Vagina (tissue), 2 donors: ENCODE measurements at regions not wholly inside any gene's neighbourhood (a gene's known extent, or its start where the extent isn't known, plus 50 kb on each side); places are given as distances from the start of the nearest gene placed in this dataset.

Source experiments
- DNase-seq, 2 donors: peaks; one replicate each; pipeline ENCODE4 v3.0.0-alpha.2; 2017; ENCODE audit errors: extremely low spot score in 2 of 2
- H3K27ac ChIP-seq: fragments of 200-600 bp; sonication (generic); one replicate; pipeline ENCODE4 v1.5.1; 2019
- H3K27me3 ChIP-seq: fragments of 200-600 bp; sonication (generic); one replicate; pipeline ENCODE4 v1.5.1; 2019
- H3K36me3 ChIP-seq, 2 donors: fragments of 200-600 bp; sonication (generic); one replicate each; pipeline ENCODE4 v1.5.1; 2017 to 2019
- H3K4me1 ChIP-seq: fragments of 200-600 bp; sonication (generic); one replicate; pipeline ENCODE4 v1.5.1; 2019
- H3K4me3 ChIP-seq, 2 donors: fragments of 200-600 bp; sonication (generic); 1 replicate in 1 of 2; 2 replicates in 1 of 2; pipeline ENCODE4 v1.5.1; 2016 to 2019
- H3K9me3 ChIP-seq: fragments of 200-600 bp; sonication (generic); one replicate; pipeline ENCODE4 v1.5.1; 2019
- CTCF ChIP-seq, 3 experiments: fragments of 450-650 bp in 2 of 3; fragments of 200-600 bp in 1 of 3; sonication (generic) in 1 of 3; IDR thresholded peaks; one replicate each; pipeline ENCODE4 v1.5.1; 2017 to 2019; ENCODE audit warnings: antibody characterized with exemption in 3 of 3, mild to moderate bottlenecking in 2 of 3, moderate library complexity in 2 of 3
- POLR2A ChIP-seq, 2 donors: fragments of 450-650 bp; IDR thresholded peaks; one replicate each; pipeline ENCODE4 v1.6.1; 2017; ENCODE audit warnings: antibody characterized with exemption in 2 of 2, mild to moderate bottlenecking in 2 of 2, moderate library complexity in 2 of 2
- POLR2AphosphoS5 ChIP-seq, 2 donors: sonication (generic); formaldehyde crosslinking; IDR thresholded peaks; one replicate each; pipeline ENCODE4 v1.9.0; 2017; ENCODE audit warnings: antibody characterized with exemption in 2 of 2, mild to moderate bottlenecking in 2 of 2, low read depth in 1 of 2; ENCODE audit not compliant: insufficient read depth in 1 of 2
- intact Hi-C: fragments of 100-400 bp; cut with DNase I; formaldehyde crosslinking; loops from one replicate; pipeline ENCODE4 v1.15.1; 2023

GRCh38 chr5:7181841-7182240 lies 214.1 kb upstream of the ADCY2 start:
- TF ChIP-seq POLR2A (IDR thresholded peaks at IDR 0.05) (no peak), POLR2AphosphoS5 (IDR thresholded peaks at IDR 0.05; ENCODE audit: insufficient read depth in 1 of 2, low read depth in 1 of 2) (no peak), CTCF (IDR thresholded peaks at IDR 0.05) (no peak)
- intact Hi-C loops, result no loop called here
- Histone ChIP-seq H3K27me3 (no peaks in the 10 kb centered on the region), H3K4me1 (no peaks in the 10 kb centered on the region), H3K27ac (no peak overlapping the region), H3K4me3 (no peak overlapping the region), H3K9me3 (no peaks in the 10 kb centered on the region), H3K36me3 (no peaks in the 10 kb centered on the region)
- DNase-seq, result no peak

DNA sequence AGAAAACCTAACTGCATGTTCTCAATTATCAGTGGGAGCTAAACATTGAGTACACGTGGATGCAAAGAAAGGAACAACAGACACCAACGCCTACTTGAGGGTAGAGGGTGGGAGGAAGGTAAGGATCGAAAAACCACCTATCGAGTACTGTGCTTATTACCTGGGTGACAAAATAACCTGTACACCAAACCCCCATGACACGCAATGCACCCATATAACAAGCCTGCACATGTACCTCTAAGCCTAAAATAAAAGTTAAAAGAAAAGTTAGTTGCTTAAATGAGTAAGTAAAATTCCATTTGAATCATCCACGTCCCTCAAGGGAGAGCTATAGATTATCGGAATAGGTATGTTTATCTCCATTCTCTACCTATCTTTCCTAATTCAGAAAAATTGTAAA lies 210.2 kb upstream of the ADCY2 start:
- no peaks in the 10 kb centered on the region for H3K4me1 ChIP-seq
- TF ChIP-seq CTCF (IDR thresholded peaks at IDR 0.05) (no peak), POLR2AphosphoS5 (IDR thresholded peaks at IDR 0.05; ENCODE audit: insufficient read depth in 1 of 2, low read depth in 1 of 2) (no peak), POLR2A (IDR thresholded peaks at IDR 0.05) (no peak)
- no peak overlapping the region for H3K4me3 ChIP-seq
- no peaks in the 10 kb centered on the region for H3K27me3 ChIP-seq
- no peak for DNase-seq
- H3K27ac ChIP-seq, result no peak overlapping the region
- H3K9me3 ChIP-seq, result no peaks in the 10 kb centered on the region
- H3K36me3 ChIP-seq, result no peaks in the 10 kb centered on the region
- intact Hi-C loops, result no loop called here

DNA sequence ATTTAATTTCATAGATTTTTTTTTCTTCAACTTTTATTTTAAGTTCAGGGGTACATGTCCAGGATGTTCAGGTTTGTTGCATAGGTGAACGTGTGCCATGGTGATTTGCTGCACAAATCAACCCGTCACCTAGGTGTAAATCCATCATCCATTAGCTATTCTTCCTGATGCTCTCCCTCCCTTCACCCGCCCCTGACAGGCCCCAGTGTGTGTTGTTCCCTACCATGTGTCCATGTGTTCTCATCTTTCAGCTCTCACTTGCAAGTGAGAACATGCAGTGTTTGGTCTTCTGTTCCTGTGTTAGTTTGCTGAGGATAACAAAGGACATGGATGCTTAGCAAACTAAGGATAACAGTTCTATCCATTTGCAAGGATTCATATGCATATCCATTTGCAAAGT lies 209.1 kb upstream of the ADCY2 start:
- H3K27me3 ChIP-seq, result no peaks in the 10 kb centered on the region
- TF ChIP-seq CTCF (IDR thresholded peaks at IDR 0.05) (no peak), POLR2AphosphoS5 (IDR thresholded peaks at IDR 0.05; ENCODE audit: insufficient read depth in 1 of 2, low read depth in 1 of 2) (no peak), POLR2A (IDR thresholded peaks at IDR 0.05) (no peak)
- no peak overlapping the region for H3K27ac ChIP-seq
- no peaks in the 10 kb centered on the region for H3K4me1 ChIP-seq
- H3K9me3 ChIP-seq, result no peaks in the 10 kb centered on the region
- H3K36me3 ChIP-seq, result no peaks in the 10 kb centered on the region
- intact Hi-C loops, result no loop called here
- no peak overlapping the region for H3K4me3 ChIP-seq
- DNase-seq, result no peak

GRCh38 chr5:7190712-7191250 lies 205.2 kb upstream of the ADCY2 start:
- Histone ChIP-seq H3K4me1 (no peaks in the 10 kb centered on the region), H3K36me3 (no peaks in the 10 kb centered on the region), H3K4me3 (no peak overlapping the region), H3K27me3 (no peaks in the 10 kb centered on the region), H3K9me3 (no peaks in the 10 kb centered on the region), H3K27ac (no peak overlapping the region)
- intact Hi-C loops, result no loop called here
- DNase-seq, result no peak
- no peak for TF ChIP-seq POLR2AphosphoS5 (IDR thresholded peaks at IDR 0.05; ENCODE audit: insufficient read depth in 1 of 2, low read depth in 1 of 2)
- no peak for TF ChIP-seq CTCF (IDR thresholded peaks at IDR 0.05)
- no peak for TF ChIP-seq POLR2A (IDR thresholded peaks at IDR 0.05)

DNA sequence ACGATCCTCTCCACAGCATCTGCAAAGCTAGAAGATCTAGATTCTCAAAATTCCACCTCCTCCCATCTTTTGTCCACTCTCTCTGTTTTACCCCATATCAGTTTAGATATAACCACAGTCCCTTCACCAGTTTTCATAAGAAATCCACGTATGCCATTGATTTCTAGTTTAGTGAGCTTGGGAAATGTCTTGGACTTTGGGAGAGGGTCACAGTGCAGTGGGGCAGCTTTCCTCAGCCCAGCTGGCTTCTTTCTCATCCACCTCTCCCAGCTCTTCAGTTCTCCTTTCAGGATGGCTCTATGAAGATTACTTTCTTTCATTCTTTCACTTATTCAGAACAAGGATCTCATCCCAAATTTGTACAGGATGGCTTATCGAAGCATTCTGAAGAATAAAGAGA lies 203.9 kb upstream of the ADCY2 start:
- H3K4me1 ChIP-seq, result no peaks in the 10 kb centered on the region
- no peak overlapping the region for H3K4me3 ChIP-seq
- intact Hi-C loops, result no loop called here
- no peak overlapping the region for H3K27ac ChIP-seq
- no peaks in the 10 kb centered on the region for H3K27me3 ChIP-seq
- H3K36me3 ChIP-seq, result no peaks in the 10 kb centered on the region
- TF ChIP-seq POLR2AphosphoS5 (IDR thresholded peaks at IDR 0.05; ENCODE audit: insufficient read depth in 1 of 2, low read depth in 1 of 2) (no peak), CTCF (IDR thresholded peaks at IDR 0.05) (no peak), POLR2A (IDR thresholded peaks at IDR 0.05) (no peak)
- no peak for DNase-seq
- no peaks in the 10 kb centered on the region for H3K9me3 ChIP-seq
